Activated gamma-delta T cell treated with anti-CD3 and anti-CD28 coated beads, Interleukin-2, amount 50 U/mL, for 16 hours (primary cell): ENCODE measurements at regions not wholly inside any gene's neighbourhood (a gene's known extent, or its start where the extent isn't known, plus 50 kb on each side); places are given as distances from the start of the nearest gene placed in this dataset.

Experiments used
- DNase-seq: peaks from one replicate; pipeline ENCODE4 v3.0.0-alpha.2; 2020; ENCODE audit warnings: low read depth

DNA sequence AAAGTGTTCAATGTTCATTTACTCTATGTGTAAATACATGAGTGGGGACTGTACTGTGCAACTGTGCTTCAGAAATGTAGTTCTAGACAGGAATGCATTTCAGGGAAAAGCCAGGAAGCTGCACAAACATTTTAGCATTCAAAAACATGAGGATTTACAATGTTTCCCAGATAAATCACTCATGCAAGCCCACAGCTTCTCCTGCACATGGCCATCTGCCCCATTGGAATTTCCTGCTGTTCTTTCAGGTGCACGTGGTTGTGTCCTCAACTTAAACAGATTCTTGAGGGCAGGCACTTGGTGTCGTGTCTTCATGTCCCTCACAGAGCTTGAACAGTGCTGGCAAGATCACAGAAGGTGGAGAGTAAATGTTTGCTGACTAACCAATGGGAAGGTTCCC, 101.5 kb downstream of the UNC5CL start:
- no peak for DNase-seq

GRCh38 chr6:40936818-40937251, 102.2 kb downstream of the UNC5CL start:
- no peak for DNase-seq

GRCh38 chr6:40933864-40934263, 105.2 kb downstream of the UNC5CL start:
- DNase-seq, result no peak

DNA sequence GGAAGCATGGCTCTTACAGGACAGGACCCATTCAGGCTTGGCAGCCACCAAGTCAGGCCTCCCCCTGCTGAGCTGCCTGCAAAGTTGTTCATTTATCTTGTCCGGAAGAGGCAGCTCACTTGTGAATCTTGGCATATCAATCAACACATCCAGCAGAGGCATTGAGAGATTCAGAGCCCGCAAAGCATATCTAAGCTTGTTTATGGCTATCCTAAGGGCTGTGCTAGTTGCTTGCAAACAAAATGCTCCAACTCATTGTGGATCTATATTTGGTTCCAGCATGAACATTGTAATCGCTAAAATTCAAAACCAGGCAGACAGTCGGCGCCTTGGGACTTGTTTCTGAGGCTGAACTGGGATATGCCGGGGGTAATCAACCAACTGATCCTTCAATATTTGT, 106.1 kb downstream of the UNC5CL start:
- DNase-seq, result no peak

GRCh38 chr6:40932366-40932765, 106.7 kb downstream of the UNC5CL start:
- DNase-seq, result no peak

DNA sequence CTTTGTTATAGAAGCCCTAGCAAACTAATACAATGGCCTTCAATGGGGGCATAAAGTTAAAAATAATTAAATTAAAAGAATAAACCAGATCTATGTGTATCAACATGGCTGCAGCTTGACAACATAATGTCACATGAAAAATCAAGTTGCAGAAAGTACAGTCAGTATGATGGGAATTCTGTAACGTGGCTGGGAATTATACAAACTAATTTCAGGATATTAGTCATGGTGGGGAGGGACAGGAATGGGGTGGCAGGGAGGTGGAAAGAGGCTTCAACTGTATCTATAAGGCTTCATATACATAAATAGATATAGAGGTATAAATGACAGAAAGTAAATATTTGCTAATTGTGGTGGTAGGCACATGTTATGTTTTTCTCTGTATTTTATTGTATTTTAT, 107.1 kb downstream of the UNC5CL start:
- DNase-seq, result no peak

- no peak for DNase-seq
These were observed 108.5 kb downstream of the UNC5CL start for GRCh38 chr6:40930555-40930954.

DNA sequence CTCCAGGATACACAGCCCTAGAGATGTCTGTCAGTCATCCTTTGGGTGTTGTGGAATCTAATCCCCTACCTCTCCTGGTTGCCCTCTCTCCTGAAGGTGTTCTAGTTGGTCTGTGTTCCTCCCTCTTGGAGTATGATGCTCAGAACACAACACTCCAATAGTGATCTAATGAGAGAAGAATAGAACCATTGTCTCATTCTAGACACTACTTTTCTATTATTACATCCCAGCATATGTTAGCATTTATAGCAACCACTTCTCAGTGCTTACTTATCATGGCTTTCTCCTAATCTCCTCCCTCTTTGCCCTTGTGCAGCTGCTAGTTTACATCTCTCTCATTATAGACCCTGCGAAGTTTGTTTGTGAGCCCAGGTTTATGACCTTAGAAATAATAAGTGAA, 109.0 kb downstream of the UNC5CL start:
- no peak for DNase-seq

DNA sequence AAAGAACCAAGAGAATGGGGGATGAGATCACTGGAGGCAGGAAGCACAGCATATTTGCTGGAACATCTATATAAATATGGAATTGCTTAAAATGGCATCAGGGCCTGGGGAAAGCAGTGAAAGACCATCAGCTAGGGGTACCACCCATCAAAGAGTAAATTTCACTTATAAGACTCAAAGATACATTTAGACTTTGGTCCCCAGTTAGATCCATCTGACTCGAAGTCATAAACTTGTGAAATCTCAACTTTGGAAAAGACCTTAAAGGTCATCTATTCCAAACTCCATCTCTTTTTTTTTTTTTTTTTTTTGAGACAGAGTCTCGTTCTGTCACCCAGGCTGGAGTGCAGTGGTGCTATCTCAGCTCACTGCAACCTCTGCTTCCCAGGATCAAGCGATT, 109.8 kb downstream of the UNC5CL start:
- DNase-seq, result no peak

- DNase-seq, result no peak
These were observed 110.3 kb downstream of the UNC5CL start for GRCh38 chr6:40928763-40929162.

- no peak for DNase-seq
These were observed 110.7 kb downstream of the UNC5CL start for GRCh38 chr6:40928307-40928706.

DNA sequence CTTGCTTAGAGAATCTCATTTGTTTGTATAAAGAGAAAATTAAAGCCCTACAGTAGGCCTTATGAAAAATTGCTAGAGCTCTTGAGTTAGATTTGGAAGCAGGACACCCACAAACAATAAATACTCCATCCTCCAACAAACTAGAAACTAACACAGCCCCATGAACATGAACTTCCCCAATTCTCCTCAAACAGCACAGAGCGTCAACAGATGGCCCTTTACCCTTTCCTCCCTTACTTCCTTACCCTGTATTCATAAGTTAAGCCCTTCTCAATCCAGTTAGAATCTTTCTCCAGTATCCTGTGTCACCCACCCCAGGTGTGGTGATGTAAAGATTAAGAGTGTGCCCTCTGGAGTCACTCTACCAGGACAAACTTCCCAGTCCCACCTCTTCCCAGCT, 113.7 kb downstream of the UNC5CL start:
- DNase-seq, result no peak

DNA sequence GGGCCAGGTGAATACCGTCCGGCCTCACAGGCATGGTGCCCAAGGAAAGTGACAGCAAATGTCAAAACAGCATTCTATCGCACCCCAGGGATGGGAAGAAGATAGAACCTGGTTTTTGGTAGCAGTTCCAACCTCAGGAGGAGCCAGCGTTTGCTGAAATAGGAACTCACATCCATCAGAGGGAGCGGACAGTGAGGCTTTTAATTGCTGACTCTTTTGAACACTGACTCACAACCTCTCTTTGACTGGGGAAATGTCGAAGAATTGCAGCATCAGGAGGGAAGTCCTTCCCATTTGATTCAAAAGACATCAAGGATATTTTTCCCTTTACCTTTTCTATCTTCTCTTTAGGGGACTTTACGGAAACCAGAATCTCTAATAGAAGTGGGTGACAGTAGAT, 114.2 kb downstream of the UNC5CL start:
- DNase-seq, result no peak

DNA sequence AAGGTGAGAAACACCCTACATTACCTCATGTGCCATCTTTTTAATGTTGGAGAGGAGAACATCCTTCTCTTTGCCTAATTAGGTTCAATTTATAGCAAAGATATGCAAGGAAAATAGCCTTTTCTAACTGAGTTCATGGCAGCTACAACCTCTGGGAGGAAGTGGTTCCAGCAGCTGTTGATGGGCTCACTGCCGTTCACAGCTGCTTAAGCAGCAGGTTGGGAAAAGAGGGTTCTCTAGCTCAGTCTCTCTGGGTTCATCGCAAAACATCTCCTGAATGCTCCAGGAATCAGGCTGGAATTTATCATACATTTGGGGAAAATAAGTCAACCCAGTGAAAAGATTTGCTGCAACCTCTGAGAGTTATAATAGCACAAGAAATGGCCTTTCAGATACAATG, 115.1 kb downstream of the UNC5CL start:
- DNase-seq, result no peak

DNA sequence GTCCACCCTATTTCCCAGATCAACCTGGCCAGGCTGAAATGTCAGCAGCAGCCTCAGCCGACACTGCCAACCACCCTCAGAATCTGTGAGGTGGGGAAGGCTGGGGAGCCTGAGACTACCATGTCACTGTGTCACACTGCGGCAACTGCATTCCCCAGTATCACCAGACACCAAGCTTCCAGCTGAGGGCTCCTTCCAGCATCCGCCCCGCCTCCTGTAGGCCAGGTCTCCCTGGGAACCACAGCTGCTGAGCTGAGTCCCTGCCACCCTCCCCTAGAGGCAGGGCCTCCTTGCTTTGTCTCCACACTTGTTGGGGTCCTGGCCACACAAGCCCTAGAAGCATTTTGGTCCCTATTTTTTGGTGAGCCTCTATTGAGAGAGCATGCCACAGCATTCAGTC, 115.7 kb downstream of the UNC5CL start:
- no peak for DNase-seq

- DNase-seq, result no peak
These were observed 116.7 kb downstream of the UNC5CL start for GRCh38 chr6:40922281-40922680.

DNA sequence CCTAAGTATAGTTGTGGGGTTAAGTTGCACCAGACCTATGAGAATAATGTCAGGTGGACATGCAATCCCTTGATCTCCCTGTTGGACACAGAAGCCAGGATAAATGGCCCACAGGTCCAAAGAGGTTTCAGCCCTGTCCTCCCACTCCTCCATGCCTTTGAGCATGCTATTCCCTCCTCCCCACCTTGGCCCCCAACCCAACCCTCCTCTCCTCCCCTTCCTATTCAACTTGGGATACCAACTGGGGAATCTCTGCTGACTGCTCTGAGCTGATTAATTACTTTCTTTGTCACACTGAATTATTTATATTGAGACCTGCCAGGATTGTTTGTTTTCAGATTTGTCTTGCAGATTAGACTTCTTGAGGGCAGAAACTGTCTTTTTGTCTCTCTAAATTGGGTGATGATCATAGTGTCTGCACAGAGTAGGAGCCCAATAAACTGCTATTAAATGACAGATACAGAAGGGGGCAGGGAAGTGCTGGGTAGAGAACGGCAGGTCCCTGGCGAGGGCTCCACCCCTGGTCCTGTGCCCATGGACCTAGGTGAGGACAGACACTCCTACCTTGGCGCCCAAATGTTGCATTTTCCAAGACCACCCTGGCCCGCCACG, 120.9 kb downstream of the UNC5CL start:
- no peak for DNase-seq

DNA sequence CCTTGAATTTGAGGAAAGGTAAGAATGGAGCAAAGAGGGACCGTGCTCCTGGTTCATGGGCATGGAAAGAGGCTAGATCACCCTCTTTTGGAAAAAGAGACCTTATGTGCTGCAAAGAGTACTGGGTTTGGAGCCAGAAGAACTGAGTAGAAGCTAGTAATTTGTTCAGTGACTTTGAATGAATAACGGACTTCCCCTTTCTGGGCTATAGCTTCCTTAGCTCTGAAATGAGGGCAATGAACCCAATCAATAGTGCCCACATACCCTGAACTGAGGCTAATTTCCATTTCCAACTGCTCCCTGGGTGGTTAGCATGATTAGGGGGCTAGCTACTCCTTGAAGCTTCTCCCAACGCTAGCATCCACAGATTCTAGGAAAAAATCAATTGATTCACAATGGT, 121.4 kb downstream of the UNC5CL start:
- no peak for DNase-seq

DNA sequence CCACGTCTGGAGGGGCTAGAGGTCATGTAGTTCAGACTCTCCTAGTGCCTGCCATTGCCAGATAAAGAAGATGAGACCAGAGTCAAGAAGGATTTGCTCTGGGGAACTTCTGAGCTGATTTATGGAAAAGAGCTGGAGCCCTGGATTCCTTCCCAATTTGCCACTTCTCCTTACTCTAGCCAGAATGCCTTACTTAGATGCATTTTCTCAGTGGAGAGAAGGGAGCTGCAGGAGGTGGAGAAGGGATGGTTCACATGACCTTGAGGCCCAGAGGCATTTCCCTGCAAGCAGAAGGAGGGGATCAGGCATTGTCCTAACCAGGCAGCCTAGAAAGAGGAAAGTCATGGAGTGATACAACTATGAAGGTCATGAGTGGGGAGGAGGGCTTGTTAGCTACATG, 122.2 kb downstream of the UNC5CL start:
- no peak for DNase-seq

GRCh38 chr6:40915165-40915564, 123.9 kb downstream of the UNC5CL start:
- DNase-seq, result no peak

- no peak for DNase-seq
These were observed 125.0 kb downstream of the UNC5CL start for GRCh38 chr6:40914005-40914404.

DNA sequence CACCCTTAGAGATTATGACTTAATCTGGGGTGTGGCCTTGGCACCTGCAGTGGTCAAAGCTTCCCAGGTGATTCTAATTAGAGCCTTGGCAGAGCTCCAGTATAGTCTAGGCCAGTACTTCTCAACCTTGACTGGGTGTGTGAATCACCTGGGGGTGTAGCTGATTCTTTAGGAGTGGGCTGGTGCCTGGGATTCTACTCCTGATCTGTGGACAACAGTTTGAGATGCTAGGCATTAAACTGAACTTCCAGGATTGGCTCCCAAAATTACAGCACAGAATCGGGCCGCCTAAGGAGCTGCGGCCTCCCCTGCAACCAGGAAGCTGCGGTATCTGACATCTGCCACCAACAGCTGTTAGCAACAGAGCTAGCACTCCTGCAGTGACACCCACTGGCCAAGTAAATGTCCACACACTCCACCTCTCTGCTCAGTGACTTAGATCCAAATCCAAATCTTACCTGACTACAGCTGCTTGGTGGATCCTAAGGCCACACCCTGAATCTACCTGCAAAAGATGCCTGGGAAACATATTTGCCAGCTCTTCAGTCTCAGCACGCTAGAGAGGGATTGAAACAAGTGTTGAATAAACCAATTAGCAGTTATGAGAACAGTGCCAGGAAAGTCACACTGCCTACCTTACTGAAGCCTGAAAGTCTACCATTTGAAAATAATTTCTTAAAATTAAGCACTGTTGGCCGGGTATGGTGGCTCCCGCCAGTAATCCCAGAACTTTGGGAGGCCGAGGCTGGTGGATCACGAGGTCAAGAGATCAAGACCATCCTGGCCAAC, 126.7 kb downstream of the UNC5CL start:
- no peak for DNase-seq

- no peak for DNase-seq
These were observed 128.6 kb downstream of the UNC5CL start for GRCh38 chr6:40910260-40910893.
